ENCODE measurements at regions not wholly inside any gene's neighbourhood (a gene's known extent, or its start where the extent isn't known, plus 50 kb on each side); places are given as distances from the start of the nearest gene placed in this dataset.

GRCh38 chrX:87403551-87403950 is 114.1 kb upstream of the KLHL4 start:
- no peak overlapping the region for H3K4ac ChIP-seq (ENCODE audit: low read depth, low read length)
- in situ Hi-C loops (cut with MboI; ENCODE audit: low sequenced_read_pairs) (no loop called here), dilution Hi-C loops (cut with HindIII; ENCODE audit: low sequenced_read_pairs, unreplicated experiment) (no loop called here), intact Hi-C loops (cut with micrococcal nuclease) (no loop called here)
- H3K36me3 ChIP-seq (ENCODE audit: control insufficient read depth, insufficient read depth, low read length) = no peaks in the 10 kb centered on the region
- no peak overlapping the region for H3K9ac ChIP-seq (ENCODE audit: low read depth, low read length)
- ATAC-seq (ENCODE audit: low read depth) (no peak), DNase-seq (no peak)
- H3K27me3 ChIP-seq (ENCODE audit: control insufficient read depth, insufficient read depth, low read length) = no peaks in the 10 kb centered on the region
- no peak overlapping the region for H3K56ac ChIP-seq (ENCODE audit: extremely low read depth, insufficient read depth, low read length)
- no peak overlapping the region for H3K18ac ChIP-seq (ENCODE audit: low read depth, low read length)
- no peak overlapping the region for H3K23ac ChIP-seq (ENCODE audit: low read depth, low read length)
- no peaks in the 10 kb centered on the region for H4K20me1 ChIP-seq (ENCODE audit: insufficient read depth, low read length)
- no peaks in the 10 kb centered on the region for H3K9me3 ChIP-seq (ENCODE audit: control insufficient read depth, insufficient read depth, low read length)
- ChIA-PET CTCF (interaction anchor here (0.7 kb wide), 1 partner anchor 8 kb away, joined by 5 read pairs; no protein-coding TSS in a partner anchor), POLR2A (ENCODE audit: unreplicated experiment) (no interaction called here)
- no peaks in the 10 kb centered on the region for H3K4me1 ChIP-seq (ENCODE audit: control insufficient read depth, insufficient read depth, low read length)
- H2BK20ac ChIP-seq (ENCODE audit: low read depth, low read length) = no peak overlapping the region
- no peak overlapping the region for H2AK9ac ChIP-seq (replicated peaks; ENCODE audit: low read depth, low read length, poor library complexity)
- H3K4me3 ChIP-seq (ENCODE audit: insufficient read depth, low read depth, low read length) = no peak overlapping the region
- H2BK5ac ChIP-seq (ENCODE audit: low read depth, low read length, poor library complexity, severe bottlenecking) = no peak overlapping the region
- no CpG with 5 or more reads among the region's 4 CpGs for WGBS, 2 experiments (ENCODE audit: extremely low coverage in 2 of 2, insufficient read length in 1 of 2)
- H3K9me1 ChIP-seq (ENCODE audit: insufficient read depth, low read length) = no peaks in the 10 kb centered on the region
- no peak overlapping the region for H3K27ac ChIP-seq (ENCODE audit: insufficient read depth, low read length)
- no peak overlapping the region for H2BK15ac ChIP-seq (ENCODE audit: low read depth, low read length)
- H3K4me2 ChIP-seq (ENCODE audit: low read depth, low read length) = no peak overlapping the region
- no peak overlapping the region for H2AK5ac ChIP-seq (ENCODE audit: low read depth, low read length)
- H2BK120ac ChIP-seq (ENCODE audit: low read depth, low read length) = no peak overlapping the region
- H4K8ac ChIP-seq (ENCODE audit: low read depth in 2 of 2, low read length in 2 of 2) = no peak overlapping the region
- no peaks in the 10 kb centered on the region for H3K79me1 ChIP-seq (ENCODE audit: low read depth in 1 of 2, low read length in 2 of 2)
- no peak overlapping the region for H3K14ac ChIP-seq (replicated peaks; ENCODE audit: low read depth, low read length)
- H4K91ac ChIP-seq (ENCODE audit: insufficient read depth, low read depth, low read length) = no peak overlapping the region
- no TSS peak for BruUV-seq (replicated peaks)
- H2AFZ ChIP-seq (replicated peaks; ENCODE audit: low read length, poor library complexity) = no peak overlapping the region
- no peak for TF ChIP-seq MAFK (IDR thresholded peaks at IDR 0.05; ENCODE audit: low read depth, low read length)
- TF ChIP-seq CEBPB (IDR thresholded peaks at IDR 0.05; ENCODE audit: low read depth, low read length) = no peak
- TF ChIP-seq FOS (IDR thresholded peaks at IDR 0.05; ENCODE audit: low read depth, low read length) = no peak
- TF ChIP-seq BHLHE40 (IDR thresholded peaks at IDR 0.05; ENCODE audit: low read depth, low read length) = no peak
- TF ChIP-seq MXI1 (IDR thresholded peaks at IDR 0.05; ENCODE audit: borderline replicate concordance, low read depth, low read length) = no peak
- TF ChIP-seq RAD21 (IDR thresholded peaks at IDR 0.05; ENCODE audit: low read length) = no peak
- TF ChIP-seq POLR2A (IDR thresholded peaks at IDR 0.05; ENCODE audit: low read depth, low read length) = no peak
- no peak for TF ChIP-seq RFX5 (IDR thresholded peaks at IDR 0.05; ENCODE audit: low read depth, low read length)
- TF ChIP-seq NFE2L2 (IDR thresholded peaks at IDR 0.05; ENCODE audit: low read depth, low read length) = no peak
- no peak for TF ChIP-seq SMC3 (IDR thresholded peaks at IDR 0.05; ENCODE audit: low read depth, low read length)
- no peak for TF ChIP-seq CTCF (conservative IDR thresholded peaks at IDR 0.05; ENCODE audit: low read depth, low read length)
- H4K5ac ChIP-seq (ENCODE audit: low read depth, low read length) = no peak overlapping the region

Data from IMR-90 (cell line).